Uterus (tissue), 3 donors: ENCODE measurements at regions not wholly inside any gene's neighbourhood (a gene's known extent, or its start where the extent isn't known, plus 50 kb on each side); places are given as distances from the start of the nearest gene placed in this dataset.

Experiments
- DNase-seq, 2 donors: peaks; one replicate each; pipeline ENCODE4 v3.0.0-alpha.2; 2019 to 2020
- H3K27ac ChIP-seq, 2 donors: fragments of 200-600 bp; sonication (generic); 1 replicate in 1 of 2; 2 replicates in 1 of 2; pipeline ENCODE4 v1.5.1; 2016 to 2018
- H3K27me3 ChIP-seq, 2 donors: fragments of 200-600 bp; sonication (generic); one replicate each; pipeline ENCODE4 v1.5.1; 2018 to 2019; ENCODE audit warnings: control low read depth in 1 of 2
- H3K36me3 ChIP-seq, 2 donors: fragments of 200-600 bp; sonication (generic); one replicate each; pipeline ENCODE4 v1.5.1; 2019; ENCODE audit warnings: control low read depth in 1 of 2
- H3K4me1 ChIP-seq, 2 donors: fragments of 200-600 bp; sonication (generic); one replicate each; pipeline ENCODE4 v1.5.1; 2018 to 2019; ENCODE audit warnings: control low read depth in 1 of 2
- H3K4me3 ChIP-seq, 2 donors: fragments of 200-600 bp; sonication (generic); 1 replicate in 1 of 2; 2 replicates in 1 of 2; pipeline ENCODE4 v1.5.1; 2018 to 2019; ENCODE audit warnings: mild to moderate bottlenecking in 1 of 2
- H3K9me3 ChIP-seq, 2 donors: fragments of 200-600 bp; sonication (generic); one replicate each; pipeline ENCODE4 v1.5.1; 2019; ENCODE audit warnings: control low read depth in 1 of 2
- CTCF ChIP-seq, 4 experiments: fragments of 200-600 bp in 2 of 4; fragments of 450-650 bp in 2 of 4; sonication (generic) in 2 of 4; IDR thresholded peaks; one replicate each; pipeline ENCODE4 v1.5.1; 2016 to 2019; ENCODE audit warnings: antibody characterized with exemption in 4 of 4, mild to moderate bottlenecking in 2 of 4, moderate library complexity in 1 of 4
- POLR2A ChIP-seq, 2 donors: fragments of 450-650 bp; IDR thresholded peaks; one replicate each; pipeline ENCODE4 v1.6.1; 2016; ENCODE audit warnings: antibody characterized with exemption in 2 of 2, mild to moderate bottlenecking in 1 of 2, moderate library complexity in 1 of 2
- intact Hi-C: fragments of 100-400 bp; cut with DNase I; formaldehyde crosslinking; loops from one replicate; pipeline ENCODE4 v1.15.1; 2023; ENCODE audit warnings: low total_unique reads
- donor health status: DM: yes; HTN: yes; CAD: no.

- H3K9me3 ChIP-seq, result no peaks in the 10 kb centered on the region
- no peak for TF ChIP-seq CTCF (IDR thresholded peaks at IDR 0.05)
- TF ChIP-seq POLR2A (IDR thresholded peaks at IDR 0.05), result no peak
- no peaks in the 10 kb centered on the region for H3K4me1 ChIP-seq
- no peaks in the 10 kb centered on the region for H3K27me3 ChIP-seq
- H3K4me3 ChIP-seq, result no peak overlapping the region
- H3K36me3 ChIP-seq, result no peaks in the 10 kb centered on the region
- no peak overlapping the region for H3K27ac ChIP-seq
- intact Hi-C loops, result no loop called here
- DNase-seq, result no peak
These were observed 1999.0 kb downstream of the ARAP2 start for GRCh38 chr4:34245276-34245675.

- no peak overlapping the region for H3K27ac ChIP-seq
- H3K36me3 ChIP-seq, result no peaks in the 10 kb centered on the region
- H3K9me3 ChIP-seq, result no peaks in the 10 kb centered on the region
- intact Hi-C loops, result no loop called here
- no peak overlapping the region for H3K4me3 ChIP-seq
- DNase-seq, result no peak
- TF ChIP-seq POLR2A (IDR thresholded peaks at IDR 0.05), result no peak
- no peaks in the 10 kb centered on the region for H3K27me3 ChIP-seq
- H3K4me1 ChIP-seq, result no peaks in the 10 kb centered on the region
These were observed 1993.8 kb downstream of the ARAP2 start for GRCh38 chr4:34250562-34250961.

- H3K4me1 ChIP-seq, result no peaks in the 10 kb centered on the region
- no peaks in the 10 kb centered on the region for H3K36me3 ChIP-seq
- no peaks in the 10 kb centered on the region for H3K27me3 ChIP-seq
- no peak for DNase-seq
- no peak overlapping the region for H3K27ac ChIP-seq
- intact Hi-C loops, result no loop called here
- H3K4me3 ChIP-seq, result no peak overlapping the region
- no peak for TF ChIP-seq CTCF (IDR thresholded peaks at IDR 0.05)
- TF ChIP-seq POLR2A (IDR thresholded peaks at IDR 0.05), result no peak
- no peaks in the 10 kb centered on the region for H3K9me3 ChIP-seq
These were observed 1991.1 kb downstream of the ARAP2 start for GRCh38 chr4:34253239-34253638.

- no peak overlapping the region for H3K27ac ChIP-seq
- no peak for DNase-seq
- no peak for TF ChIP-seq CTCF (IDR thresholded peaks at IDR 0.05)
- no peak for TF ChIP-seq POLR2A (IDR thresholded peaks at IDR 0.05)
- no peaks in the 10 kb centered on the region for H3K4me1 ChIP-seq
- H3K9me3 ChIP-seq, result no peaks in the 10 kb centered on the region
- H3K27me3 ChIP-seq, result no peaks in the 10 kb centered on the region
- H3K36me3 ChIP-seq, result no peaks in the 10 kb centered on the region
- intact Hi-C loops, result no loop called here
- H3K4me3 ChIP-seq, result no peak overlapping the region
These were observed 1986.1 kb downstream of the ARAP2 start for GRCh38 chr4:34258176-34258575.

DNA sequence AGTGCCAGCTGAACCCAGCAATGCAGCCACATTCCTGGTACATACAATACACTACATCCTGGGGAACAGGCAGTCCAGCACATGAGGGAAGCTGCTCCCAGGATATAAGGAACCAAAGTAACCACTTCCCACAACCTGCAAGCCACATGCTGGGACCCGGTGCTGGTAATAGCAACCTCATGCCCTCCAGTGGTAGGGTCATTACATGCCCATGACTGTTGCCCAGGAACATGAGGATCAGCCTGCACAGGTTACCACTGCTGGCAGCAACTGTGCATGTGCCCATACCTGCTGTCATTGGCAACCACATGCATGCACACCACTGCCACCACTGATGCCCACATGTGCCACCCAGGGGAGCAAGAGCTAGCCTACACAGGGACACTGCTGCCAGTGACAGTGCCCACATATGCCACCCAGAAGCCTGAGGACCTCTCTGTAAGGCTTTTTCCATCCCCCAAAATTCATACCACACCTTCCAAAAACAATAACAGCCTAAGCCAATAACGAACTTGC, 1982.5 kb downstream of the ARAP2 start:
- H3K9me3 ChIP-seq, result no peaks in the 10 kb centered on the region
- H3K4me3 ChIP-seq, result no peak overlapping the region
- no peak for DNase-seq
- intact Hi-C loops, result no loop called here
- no peaks in the 10 kb centered on the region for H3K36me3 ChIP-seq
- H3K27ac ChIP-seq, result no peak overlapping the region
- H3K4me1 ChIP-seq, result no peaks in the 10 kb centered on the region
- no peak for TF ChIP-seq CTCF (IDR thresholded peaks at IDR 0.05)
- H3K27me3 ChIP-seq, result no peaks in the 10 kb centered on the region

DNA sequence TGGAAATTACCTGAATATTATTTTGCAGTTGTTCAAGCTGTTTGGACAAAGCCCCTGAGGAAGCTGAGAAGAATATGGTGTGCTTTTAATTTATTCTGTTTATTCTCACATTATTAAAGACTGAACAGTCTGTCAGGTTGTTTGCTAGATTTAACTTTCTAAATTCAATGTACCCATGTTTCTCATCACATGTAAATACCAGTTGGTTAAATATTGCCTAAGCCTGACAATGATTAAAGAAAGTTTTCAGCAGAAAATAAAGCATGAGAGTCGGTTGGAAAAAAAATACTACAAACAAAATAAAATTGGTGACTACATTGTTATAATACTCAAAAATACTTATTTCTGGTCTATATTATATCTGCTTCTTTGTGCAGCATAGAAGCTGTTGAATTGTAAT, 1974.7 kb downstream of the ARAP2 start:
- TF ChIP-seq CTCF (IDR thresholded peaks at IDR 0.05) (no peak), POLR2A (IDR thresholded peaks at IDR 0.05) (no peak)
- no peak for DNase-seq
- Histone ChIP-seq H3K4me3 (no peak overlapping the region), H3K27ac (no peak overlapping the region), H3K36me3 (no peaks in the 10 kb centered on the region), H3K9me3 (no peaks in the 10 kb centered on the region), H3K27me3 (no peaks in the 10 kb centered on the region), H3K4me1 (no peaks in the 10 kb centered on the region)
- intact Hi-C loops, result no loop called here
